Neural cell (in vitro differentiated cells): ENCODE measurements at regions not wholly inside any gene's neighbourhood (a gene's known extent, or its start where the extent isn't known, plus 50 kb on each side); places are given as distances from the start of the nearest gene placed in this dataset.

Experiments
- H2AFZ ChIP-seq: fragments of 200-600, 300-800 bp; sonication (generic), shearing (Covaris generic); 2 replicates; pipeline ENCODE4 v1.6.0; 2014; ENCODE audit warnings: low read depth, mild to moderate bottlenecking, antibody characterized with exemption, low read length, moderate library complexity
- H3F3A ChIP-seq: fragments of 200-600 bp; shearing (Covaris generic); 2 replicates; pipeline ENCODE4 v1.6.1; 2016; ENCODE audit warnings: mild to moderate bottlenecking, moderate library complexity, mixed read lengths, antibody characterized with exemption, low read length; ENCODE audit not compliant: insufficient read depth, poor library complexity, severe bottlenecking
- H3K27ac ChIP-seq: fragments of 200-600, 300-800 bp; sonication (generic), shearing (Covaris generic); 2 replicates; pipeline ENCODE4 v1.5.1; 2014; ENCODE audit warnings: mild to moderate bottlenecking, low read length, moderate library complexity
- H3K27me3 ChIP-seq: fragments of 300-800, 200-600 bp; sonication (generic), shearing (Covaris generic); 2 replicates; pipeline ENCODE4 v1.6.0; 2014; ENCODE audit warnings: mild to moderate bottlenecking, low read depth, low read length, moderate library complexity; ENCODE audit not compliant: insufficient read depth
- H3K36me3 ChIP-seq: fragments of 300-800, 200-600 bp; sonication (generic), shearing (Covaris generic); 2 replicates; pipeline ENCODE4 v1.5.1; 2014; ENCODE audit warnings: mild to moderate bottlenecking, antibody characterized with exemption, low read length, moderate library complexity; ENCODE audit not compliant: insufficient read depth
- H3K4me2 ChIP-seq: fragments of 300-800, 200-600 bp; sonication (generic), shearing (Covaris generic); 2 replicates; pipeline ENCODE4 v1.6.0; 2014; ENCODE audit warnings: mild to moderate bottlenecking, low read length
- H3K4me3 ChIP-seq: fragments of 300-800, 200-600 bp; sonication (generic), shearing (Covaris generic); 2 replicates; pipeline ENCODE4 v1.5.1; 2014; ENCODE audit warnings: mild to moderate bottlenecking, low read length, moderate library complexity
- H3K79me2 ChIP-seq: fragments of 200-600 bp; shearing (Covaris generic); replicated peaks from 2 replicates; pipeline ENCODE4 v1.6.0; 2014; ENCODE audit warnings: mild to moderate bottlenecking, low read length, moderate library complexity; ENCODE audit not compliant: insufficient read depth
- H3K9ac ChIP-seq: fragments of 300-800, 200-600 bp; sonication (generic), shearing (Covaris generic); 2 replicates; pipeline ENCODE4 v1.6.1; 2016; ENCODE audit warnings: mild to moderate bottlenecking, low read length, mixed read lengths
- H3K9me2 ChIP-seq: fragments of 200-600 bp; shearing (Covaris generic); 2 replicates; pipeline ENCODE4 v1.6.1; 2016; ENCODE audit warnings: mild to moderate bottlenecking, low read length, mixed read lengths; ENCODE audit not compliant: insufficient read depth
- H3K9me3 ChIP-seq: fragments of 200-600, 300-800 bp; sonication (generic), shearing (Covaris generic); 2 replicates; pipeline ENCODE4 v1.6.1; 2016; ENCODE audit warnings: mild to moderate bottlenecking, mixed run types, low read length, moderate library complexity, mixed read lengths
- H4K20me1 ChIP-seq: fragments of 200-600 bp; shearing (Covaris generic); 2 replicates; pipeline ENCODE4 v1.6.1; 2016; ENCODE audit warnings: mild to moderate bottlenecking, mixed run types; ENCODE audit not compliant: insufficient read depth
- EP300 ChIP-seq: fragments of 450-650 bp; conservative IDR thresholded peaks from 2 replicates; pipeline ENCODE4 v1.6.1; 2014; ENCODE audit warnings: antibody characterized with exemption, mild to moderate bottlenecking, moderate library complexity; ENCODE audit not compliant: poor library complexity, severe bottlenecking
- EZH2 ChIP-seq: fragments of 200-600, 300-800 bp; shearing (Covaris generic), sonication (generic); IDR thresholded peaks from 2 replicates; pipeline ENCODE4 v1.6.1; 2014; ENCODE audit warnings: antibody characterized with exemption, low read length, borderline replicate concordance, mild to moderate bottlenecking; ENCODE audit not compliant: insufficient read depth, poor library complexity, severe bottlenecking
- MXI1 ChIP-seq: fragments of 450-650 bp; conservative IDR thresholded peaks from 2 replicates; pipeline ENCODE4 v1.6.1; 2014; ENCODE audit warnings: antibody characterized with exemption, mild to moderate bottlenecking; ENCODE audit not compliant: poor library complexity, severe bottlenecking
- POLR2AphosphoS5 ChIP-seq: IDR thresholded peaks from 2 replicates; pipeline ENCODE4 v1.6.1; 2012
- RAD21 ChIP-seq: fragments of 450-650 bp; conservative IDR thresholded peaks from 2 replicates; pipeline ENCODE4 v1.6.1; 2014; ENCODE audit warnings: antibody characterized with exemption, mild to moderate bottlenecking, moderate library complexity
- SMC3 ChIP-seq: fragments of 450-650 bp; conservative IDR thresholded peaks from 2 replicates; pipeline ENCODE4 v1.6.1; 2014; ENCODE audit warnings: antibody characterized with exemption, mild to moderate bottlenecking, moderate library complexity; ENCODE audit not compliant: poor library complexity
- TAF1 ChIP-seq: IDR thresholded peaks from 2 replicates; pipeline ENCODE4 v1.6.1; 2012; ENCODE audit warnings: low read depth
- TF ChIP-seq, protein P1 (sequence below): IDR thresholded peaks from 2 replicates; pipeline ENCODE4 v1.6.1; 2012; ENCODE audit warnings: borderline replicate concordance
- TF ChIP-seq, protein P2 (sequence below): fragments of 450-650 bp; IDR thresholded peaks from 2 replicates; pipeline ENCODE4 v1.5.1; 2014; ENCODE audit warnings: antibody characterized with exemption, mild to moderate bottlenecking, moderate library complexity; ENCODE audit not compliant: poor library complexity, severe bottlenecking

DNA sequence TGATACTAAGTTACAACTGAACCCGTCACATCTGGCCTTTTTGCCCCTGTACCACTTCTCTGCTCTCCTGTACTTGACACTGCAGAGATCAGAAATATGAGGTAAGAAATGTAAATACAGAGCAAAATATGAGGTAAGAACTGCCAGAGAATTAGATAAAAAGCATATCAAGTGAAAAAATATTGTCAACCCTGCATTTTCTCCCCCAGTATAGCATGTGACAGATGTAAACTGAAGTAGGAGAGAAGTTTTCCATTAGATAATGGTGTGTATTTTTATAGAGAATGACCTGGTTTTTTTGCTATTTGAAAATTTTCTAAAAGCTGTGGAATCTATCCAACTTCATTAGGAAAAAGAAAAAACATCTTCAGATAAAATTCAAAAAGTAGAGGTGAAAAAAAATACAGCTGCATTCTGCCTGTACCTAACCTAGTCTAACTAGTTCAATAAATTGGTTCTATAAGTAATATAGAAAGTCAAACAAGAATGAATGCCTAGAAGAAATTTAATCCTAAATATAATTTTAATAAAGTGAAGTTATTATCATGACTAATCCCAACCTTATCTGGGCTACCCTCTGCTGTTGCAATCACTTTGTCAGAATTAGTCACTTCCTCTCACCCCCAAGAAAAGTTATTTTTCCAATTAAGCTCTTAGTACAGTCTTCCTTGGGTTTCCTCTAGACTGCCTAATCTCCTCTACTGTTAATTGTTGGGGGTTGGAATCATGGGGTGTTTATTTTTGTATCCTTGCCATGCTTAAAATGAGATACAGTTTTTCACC is 210.0 kb downstream of the RASSF9 start (continued):
- TF ChIP-seq, protein P1, sequence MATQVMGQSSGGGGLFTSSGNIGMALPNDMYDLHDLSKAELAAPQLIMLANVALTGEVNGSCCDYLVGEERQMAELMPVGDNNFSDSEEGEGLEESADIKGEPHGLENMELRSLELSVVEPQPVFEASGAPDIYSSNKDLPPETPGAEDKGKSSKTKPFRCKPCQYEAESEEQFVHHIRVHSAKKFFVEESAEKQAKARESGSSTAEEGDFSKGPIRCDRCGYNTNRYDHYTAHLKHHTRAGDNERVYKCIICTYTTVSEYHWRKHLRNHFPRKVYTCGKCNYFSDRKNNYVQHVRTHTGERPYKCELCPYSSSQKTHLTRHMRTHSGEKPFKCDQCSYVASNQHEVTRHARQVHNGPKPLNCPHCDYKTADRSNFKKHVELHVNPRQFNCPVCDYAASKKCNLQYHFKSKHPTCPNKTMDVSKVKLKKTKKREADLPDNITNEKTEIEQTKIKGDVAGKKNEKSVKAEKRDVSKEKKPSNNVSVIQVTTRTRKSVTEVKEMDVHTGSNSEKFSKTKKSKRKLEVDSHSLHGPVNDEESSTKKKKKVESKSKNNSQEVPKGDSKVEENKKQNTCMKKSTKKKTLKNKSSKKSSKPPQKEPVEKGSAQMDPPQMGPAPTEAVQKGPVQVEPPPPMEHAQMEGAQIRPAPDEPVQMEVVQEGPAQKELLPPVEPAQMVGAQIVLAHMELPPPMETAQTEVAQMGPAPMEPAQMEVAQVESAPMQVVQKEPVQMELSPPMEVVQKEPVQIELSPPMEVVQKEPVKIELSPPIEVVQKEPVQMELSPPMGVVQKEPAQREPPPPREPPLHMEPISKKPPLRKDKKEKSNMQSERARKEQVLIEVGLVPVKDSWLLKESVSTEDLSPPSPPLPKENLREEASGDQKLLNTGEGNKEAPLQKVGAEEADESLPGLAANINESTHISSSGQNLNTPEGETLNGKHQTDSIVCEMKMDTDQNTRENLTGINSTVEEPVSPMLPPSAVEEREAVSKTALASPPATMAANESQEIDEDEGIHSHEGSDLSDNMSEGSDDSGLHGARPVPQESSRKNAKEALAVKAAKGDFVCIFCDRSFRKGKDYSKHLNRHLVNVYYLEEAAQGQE = no peak

DNA sequence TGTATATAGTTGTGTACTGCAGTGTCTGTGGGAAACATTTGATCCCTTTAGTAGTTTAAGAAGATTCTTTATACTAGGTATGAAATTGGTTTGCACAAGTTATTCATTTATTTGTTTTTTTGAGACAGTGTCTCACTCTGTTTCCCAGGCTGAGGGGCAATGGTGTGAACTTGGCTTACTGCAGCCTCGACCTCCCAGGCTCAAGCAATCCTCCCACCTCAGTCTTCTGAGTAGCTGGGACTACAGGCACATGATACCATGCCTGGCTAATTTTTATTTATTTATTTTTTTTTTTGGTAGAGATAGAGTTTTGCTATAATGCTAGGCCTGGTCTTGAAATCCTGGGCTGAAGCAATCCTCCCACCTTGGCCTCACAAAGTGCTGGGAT is 209.4 kb downstream of the RASSF9 start:
- no peaks in the 10 kb centered on the region for H4K20me1 ChIP-seq
- H2AFZ ChIP-seq = no peak overlapping the region
- no peak overlapping the region for H3K9ac ChIP-seq
- H3K79me2 ChIP-seq = no peaks in the 10 kb centered on the region
- no peak overlapping the region for H3K4me2 ChIP-seq
- H3K27ac ChIP-seq = no peak overlapping the region
- H3K36me3 ChIP-seq = no peaks in the 10 kb centered on the region
- H3K27me3 ChIP-seq = no peaks in the 10 kb centered on the region
- H3K4me3 ChIP-seq = no peak overlapping the region
- no peak for TF ChIP-seq POLR2AphosphoS5
- no peak for TF ChIP-seq SMC3
- TF ChIP-seq EZH2 = no peak
- no peak for TF ChIP-seq EP300
- TF ChIP-seq TAF1 = no peak
- TF ChIP-seq, protein P2, sequence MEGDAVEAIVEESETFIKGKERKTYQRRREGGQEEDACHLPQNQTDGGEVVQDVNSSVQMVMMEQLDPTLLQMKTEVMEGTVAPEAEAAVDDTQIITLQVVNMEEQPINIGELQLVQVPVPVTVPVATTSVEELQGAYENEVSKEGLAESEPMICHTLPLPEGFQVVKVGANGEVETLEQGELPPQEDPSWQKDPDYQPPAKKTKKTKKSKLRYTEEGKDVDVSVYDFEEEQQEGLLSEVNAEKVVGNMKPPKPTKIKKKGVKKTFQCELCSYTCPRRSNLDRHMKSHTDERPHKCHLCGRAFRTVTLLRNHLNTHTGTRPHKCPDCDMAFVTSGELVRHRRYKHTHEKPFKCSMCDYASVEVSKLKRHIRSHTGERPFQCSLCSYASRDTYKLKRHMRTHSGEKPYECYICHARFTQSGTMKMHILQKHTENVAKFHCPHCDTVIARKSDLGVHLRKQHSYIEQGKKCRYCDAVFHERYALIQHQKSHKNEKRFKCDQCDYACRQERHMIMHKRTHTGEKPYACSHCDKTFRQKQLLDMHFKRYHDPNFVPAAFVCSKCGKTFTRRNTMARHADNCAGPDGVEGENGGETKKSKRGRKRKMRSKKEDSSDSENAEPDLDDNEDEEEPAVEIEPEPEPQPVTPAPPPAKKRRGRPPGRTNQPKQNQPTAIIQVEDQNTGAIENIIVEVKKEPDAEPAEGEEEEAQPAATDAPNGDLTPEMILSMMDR = no peak
- no peak for TF ChIP-seq RAD21
- TF ChIP-seq, protein P1 = no peak
- TF ChIP-seq MXI1 = no peak
- H3F3A ChIP-seq = no peaks in the 10 kb centered on the region
- no peaks in the 10 kb centered on the region for H3K9me2 ChIP-seq
- H3K9me3 ChIP-seq = no peaks in the 10 kb centered on the region
